GM19468 (cell line): ENCODE measurements at regions not wholly inside any gene's neighbourhood (a gene's known extent, or its start where the extent isn't known, plus 50 kb on each side); places are given as distances from the start of the nearest gene placed in this dataset.

Experiments
- ATAC-seq: cut with Tn5 transposase; IDR thresholded peaks from one replicate; pipeline ENCODE4 v1.9.1; 2021; ENCODE audit warnings: mild to moderate bottlenecking, moderate library complexity, moderate number of reproducible peaks; ENCODE audit not compliant: unreplicated experiment; ENCODE audit errors: extremely low read depth

DNA sequence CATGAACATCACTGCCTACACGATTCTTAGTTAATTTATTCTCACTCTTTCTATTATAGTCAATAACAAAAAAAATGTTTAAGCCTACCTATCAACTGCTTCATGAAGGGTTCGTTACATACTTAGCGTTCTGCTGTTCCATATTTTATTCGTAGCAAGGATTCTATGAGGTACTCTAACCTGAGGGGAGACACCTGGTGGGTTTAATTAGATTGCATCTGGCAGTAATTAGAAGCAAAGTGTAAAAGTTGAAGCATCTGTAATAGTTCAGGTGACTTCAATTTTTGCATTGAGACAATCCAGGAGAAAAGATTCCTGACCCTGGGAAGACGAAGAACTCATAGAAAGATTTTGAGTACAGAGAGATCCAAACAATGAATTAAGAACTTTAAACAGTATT lies 1655.8 kb upstream of the TENM3 start:
- no peak for ATAC-seq

DNA sequence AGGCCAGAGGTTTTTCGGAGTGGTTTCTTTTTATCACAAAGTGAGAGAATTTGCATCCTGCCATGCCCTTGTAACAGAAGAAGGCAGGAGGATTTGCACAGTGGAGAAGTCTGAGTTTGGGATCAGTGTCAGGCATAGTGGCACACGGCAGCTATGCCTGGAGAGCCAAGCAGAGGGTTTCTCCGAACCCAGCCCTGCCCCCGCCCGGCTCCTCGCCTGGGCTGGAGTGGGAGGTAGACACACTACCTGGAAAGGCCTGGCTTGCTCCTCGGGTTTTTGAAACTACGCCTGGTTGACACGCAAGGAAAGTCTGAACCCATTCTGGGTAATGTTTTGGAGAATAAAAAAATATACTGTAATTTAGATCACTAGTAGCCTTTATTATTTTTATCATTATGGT lies 1653.6 kb upstream of the TENM3 start:
- ATAC-seq: no peak

DNA sequence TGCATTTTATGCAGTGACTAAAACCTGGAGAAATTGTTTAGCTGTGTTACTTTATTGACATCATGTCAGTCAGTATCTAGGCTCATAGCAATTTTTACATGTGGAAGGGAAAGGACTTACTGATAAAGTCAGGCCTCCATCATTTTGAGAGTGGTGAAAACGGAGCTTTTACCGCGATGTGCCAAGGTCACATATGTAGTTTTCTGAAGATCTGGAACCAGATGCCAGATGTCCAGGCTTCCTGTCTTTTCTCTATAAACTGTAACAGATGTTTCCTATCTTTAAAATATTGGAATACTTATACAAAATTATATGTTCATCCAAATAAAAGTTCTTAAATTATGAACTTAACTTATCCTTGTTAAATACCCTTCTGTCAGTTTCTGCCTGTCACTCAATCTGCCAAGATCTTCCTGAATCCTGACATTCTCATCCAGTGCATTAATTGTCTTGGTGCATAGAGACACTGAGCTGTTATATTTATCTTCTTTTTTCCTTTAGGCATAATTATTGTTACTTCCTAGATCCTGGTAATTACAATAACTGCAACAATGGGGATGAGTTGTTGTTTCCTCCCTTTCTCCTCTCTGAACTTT lies 1646.2 kb upstream of the TENM3 start:
- no peak for ATAC-seq

DNA sequence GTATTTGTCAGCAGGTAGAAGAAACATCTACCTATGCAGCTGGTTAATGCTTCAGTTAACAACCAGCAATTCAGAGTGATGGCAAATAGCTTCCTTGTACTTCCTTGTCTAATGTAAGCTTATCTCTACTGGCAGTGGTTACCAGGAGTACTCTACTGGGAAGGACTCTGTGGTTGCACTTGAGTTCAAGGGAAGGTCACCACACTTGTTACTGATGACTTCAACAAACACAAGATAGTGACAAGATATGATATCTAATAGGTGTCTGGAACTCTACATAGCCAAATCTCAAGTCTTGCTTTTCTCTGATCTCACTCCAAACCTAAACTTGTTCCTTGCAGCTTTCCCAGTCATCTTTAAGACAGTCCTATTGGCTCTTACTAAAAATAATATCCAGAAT lies 1644.9 kb upstream of the TENM3 start:
- no peak for ATAC-seq

DNA sequence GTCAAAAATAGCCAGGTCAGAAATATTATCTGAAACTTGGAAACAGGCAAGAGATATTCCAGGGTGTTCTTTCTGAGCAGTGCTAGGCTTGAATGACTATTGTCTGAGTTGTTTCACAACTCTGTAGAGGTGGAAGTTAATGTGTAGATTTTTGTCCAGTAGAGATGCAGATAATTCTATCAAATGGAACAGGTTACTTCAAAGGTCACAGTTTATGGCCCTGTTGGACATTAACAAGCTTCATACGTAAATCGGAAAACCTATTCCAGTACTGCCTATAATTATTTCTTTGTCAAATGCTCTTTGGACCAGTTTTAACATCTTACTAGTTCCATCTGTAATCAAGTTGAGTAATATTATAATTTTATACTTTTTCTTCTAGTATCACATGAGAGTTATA lies 1639.4 kb upstream of the TENM3 start:
- no peak for ATAC-seq

DNA sequence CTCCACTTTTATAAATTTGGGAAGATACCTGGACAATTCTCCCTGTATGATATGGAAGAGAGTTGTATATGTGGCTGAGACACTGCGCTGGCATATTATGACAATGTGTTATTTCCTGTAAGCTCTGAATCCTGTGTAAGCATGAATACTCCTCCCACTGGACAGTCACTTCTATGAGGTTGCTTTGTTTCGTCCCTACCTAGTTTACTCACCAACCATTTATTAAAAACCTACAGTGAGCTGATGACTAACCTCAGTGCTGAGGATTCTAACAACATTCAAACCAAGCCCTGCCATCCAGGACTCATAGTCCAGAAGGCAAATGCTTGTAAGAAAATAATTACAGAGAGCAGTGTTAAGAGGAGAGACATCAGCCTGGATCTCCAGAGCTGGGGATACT lies 1632.9 kb upstream of the TENM3 start:
- no peak for ATAC-seq

DNA sequence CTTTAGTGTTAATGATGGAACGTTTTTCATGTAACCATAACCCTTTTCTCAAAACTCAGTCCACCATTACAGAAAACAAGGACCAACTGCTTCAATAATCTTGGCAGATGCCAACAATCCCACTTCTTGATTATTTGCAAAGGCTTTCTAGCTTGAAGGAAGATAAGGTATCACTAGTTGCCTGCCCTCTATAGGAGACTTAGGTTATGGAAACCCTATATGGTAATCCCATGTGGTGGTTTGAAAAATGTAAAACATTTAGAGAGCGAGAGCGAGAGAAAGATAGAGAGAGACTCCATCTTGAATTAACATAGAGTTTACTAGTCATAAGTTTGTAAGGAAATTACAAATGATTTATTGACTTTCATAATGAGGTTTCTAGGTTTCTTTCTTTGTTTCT lies 1627.5 kb upstream of the TENM3 start:
- no peak for ATAC-seq

DNA sequence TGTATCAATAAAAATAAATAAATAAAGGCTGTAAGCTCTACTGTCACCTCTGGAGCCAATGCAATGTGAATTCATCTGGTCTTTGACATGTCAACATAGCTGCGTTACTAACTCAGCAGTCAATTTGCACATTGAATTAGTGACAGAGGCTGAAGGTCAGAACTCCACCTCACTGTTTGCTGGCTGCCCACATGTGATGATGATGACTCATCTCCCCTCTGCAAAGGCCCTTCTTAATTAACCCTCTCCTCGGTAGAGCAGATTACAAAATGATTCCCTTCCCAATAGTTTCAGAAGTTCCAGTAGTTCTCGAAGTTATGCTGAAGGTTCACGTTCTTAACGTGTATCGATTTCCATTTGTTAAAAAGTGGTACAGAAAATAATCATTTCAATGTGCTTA lies 1626.0 kb upstream of the TENM3 start:
- no peak for ATAC-seq

DNA sequence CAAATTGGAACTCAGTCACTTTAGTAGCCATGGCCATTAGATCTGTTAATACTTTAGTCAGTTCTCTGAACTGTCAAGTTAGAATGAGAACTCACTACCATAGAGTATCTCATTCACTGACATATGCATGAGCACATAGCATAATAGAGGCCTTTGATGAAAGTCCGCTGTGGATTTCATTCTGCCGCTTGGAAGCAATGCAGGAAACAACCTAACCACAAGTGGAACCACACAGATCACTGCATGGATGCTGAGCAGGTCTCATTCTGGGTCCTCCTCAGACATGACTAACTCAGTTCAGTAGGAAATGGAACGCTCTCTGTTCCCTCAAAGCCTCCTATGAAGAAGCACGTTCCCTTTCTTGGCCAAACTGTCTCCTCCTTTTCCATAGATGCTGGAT lies 1624.8 kb upstream of the TENM3 start:
- ATAC-seq: no peak

DNA sequence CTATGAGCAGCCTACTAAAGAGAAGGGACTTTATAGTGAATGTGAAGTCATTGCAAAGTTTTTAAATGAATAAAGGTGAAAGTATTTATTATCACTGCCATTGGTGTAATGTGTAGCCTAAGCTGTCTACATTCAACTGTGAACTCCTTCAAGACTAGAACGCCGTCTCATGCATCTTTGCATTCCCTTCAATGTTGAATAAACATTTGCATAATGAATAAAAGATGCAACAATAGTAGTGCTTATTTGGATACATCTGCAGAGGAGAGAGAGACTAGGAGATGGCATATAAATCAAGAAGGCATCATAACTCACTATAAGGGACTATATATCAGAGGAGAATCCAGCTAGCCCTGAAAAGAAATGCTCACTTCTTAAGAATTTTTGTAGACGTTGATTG lies 1623.8 kb upstream of the TENM3 start:
- no peak for ATAC-seq

DNA sequence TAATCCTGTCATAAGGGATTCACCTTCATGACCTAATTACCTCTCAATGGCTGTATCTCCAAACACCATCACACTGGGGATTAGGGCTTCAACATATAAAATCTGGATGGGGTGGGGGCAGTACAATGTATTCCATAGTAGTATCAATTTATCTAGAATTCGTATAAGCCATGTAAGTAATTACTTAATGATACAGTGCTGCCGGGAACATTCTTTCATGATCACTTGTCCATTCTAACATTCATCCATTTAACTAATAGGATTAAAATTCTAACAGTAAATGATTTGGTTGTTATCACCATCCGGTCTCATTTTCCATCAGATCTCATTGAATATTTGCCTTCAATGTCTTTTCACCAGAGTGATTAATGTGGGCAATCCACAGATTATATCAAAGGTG lies 1620.9 kb upstream of the TENM3 start:
- no peak for ATAC-seq

DNA sequence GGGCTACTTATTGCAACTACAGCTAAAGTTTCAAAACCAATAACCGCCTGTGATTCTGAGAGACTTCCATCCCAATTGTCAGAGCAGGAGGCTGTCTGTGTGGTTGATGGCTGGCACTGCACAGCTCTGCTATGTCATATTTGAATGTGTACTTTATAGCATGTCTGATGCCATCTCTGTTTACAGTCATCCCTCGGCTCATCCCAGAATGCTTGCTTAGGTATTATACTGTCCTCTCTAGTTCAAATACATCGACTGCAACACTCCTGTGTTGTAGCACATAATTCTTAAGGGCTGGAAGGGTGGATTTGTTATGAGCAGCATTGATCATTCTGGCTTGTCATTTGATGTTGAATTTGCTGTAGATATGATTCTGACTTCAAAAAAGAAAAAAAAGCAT lies 1617.5 kb upstream of the TENM3 start:
- ATAC-seq: no peak

DNA sequence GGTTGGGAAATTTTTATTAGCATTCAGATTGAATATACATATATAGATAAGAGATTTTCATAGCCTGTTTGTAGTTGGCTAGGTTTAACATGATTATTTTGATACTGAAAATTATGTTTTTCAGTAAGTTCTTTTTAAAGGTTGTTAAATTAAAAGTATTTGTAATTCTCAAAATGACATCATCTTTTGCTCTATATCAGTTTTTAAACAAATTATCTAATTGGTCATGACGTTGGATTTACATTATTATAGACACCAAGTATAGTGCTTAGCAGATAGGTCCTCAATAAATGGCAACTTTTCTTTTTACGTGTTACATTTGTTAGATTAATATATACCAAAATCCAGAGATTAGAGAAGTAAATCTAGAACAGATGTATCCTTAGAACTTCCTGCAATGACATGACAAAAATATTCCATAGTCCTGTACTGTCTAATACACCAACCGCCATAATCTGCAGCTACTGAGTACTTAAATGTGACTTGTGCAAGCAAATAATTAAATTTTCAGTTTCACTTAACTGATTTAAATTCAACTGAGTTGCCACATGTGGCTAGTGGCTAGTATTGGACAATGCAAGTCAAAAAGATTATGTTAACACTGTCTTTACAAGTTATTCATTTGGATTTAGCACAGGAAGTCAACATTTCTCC lies 1613.1 kb upstream of the TENM3 start:
- no peak for ATAC-seq

DNA sequence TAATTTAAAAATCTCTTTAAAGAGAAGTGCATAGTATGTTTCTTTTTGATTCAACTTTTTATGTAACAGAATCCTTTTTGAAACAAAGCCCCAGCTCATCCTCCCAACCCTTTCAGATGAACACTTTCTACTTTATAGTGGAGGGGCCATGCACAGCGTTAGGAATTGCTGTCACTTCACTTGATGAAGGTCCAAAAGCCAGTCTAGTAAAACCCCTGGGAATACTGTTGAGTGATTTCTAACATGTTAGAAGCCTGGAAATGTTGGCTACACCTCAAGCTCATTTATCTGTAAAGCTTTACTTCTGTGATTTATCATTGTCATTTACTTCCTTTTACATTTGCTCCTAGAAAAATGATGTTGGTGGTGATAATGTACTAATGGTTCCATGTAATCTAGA lies 1608.9 kb upstream of the TENM3 start:
- ATAC-seq: no peak

DNA sequence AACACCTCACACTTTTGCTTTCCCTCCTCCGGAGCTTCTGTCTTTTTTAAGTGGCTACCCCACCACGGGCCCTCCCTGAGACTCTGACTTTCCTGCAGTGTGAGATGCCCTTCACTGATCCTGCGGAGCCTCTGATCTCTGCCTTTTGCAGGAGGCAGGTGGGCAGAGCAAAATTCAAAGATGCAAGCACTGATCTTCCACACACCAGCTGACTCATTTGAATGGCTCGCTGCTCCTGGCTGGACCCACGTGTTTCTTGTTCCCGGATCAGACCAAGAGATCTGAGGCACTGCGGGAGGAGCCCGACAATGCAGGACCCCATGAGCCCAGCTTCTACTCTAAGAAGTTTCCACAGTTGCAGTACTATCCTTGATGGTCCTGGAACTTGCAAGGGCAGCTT lies 1607.9 kb upstream of the TENM3 start:
- ATAC-seq: no peak

DNA sequence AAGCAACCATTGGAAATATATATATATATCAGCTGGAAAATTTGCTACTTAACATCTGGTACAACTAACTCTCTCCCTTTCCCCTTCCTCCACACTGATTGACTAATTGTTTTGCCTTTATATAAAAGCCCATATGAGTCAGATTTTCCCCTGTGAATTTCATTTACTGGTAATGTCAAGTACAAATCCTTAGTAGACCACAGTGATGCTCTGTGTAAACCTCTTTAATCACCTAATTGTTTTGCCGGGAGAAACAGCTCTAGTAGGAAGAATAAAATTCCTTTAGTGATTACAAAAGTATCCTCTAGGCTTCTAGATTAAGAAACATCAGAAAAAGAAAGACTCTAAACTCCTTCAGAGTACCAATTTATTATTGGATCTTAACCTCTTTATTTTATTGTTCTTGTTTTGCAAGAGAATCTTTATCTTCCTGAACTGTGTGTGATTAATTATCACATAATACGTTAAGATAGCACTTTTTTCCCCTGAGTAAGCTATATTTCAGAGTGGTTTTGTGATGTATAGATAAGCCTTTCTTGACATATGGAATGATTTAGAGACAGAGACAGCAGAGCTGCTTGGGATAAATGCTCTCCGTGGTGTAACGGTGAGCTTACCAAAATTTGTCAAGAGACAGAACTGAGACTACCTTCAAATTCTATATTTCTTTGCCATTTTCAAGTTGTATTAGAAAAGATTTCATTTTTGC lies 1606.4 kb upstream of the TENM3 start:
- no peak for ATAC-seq

DNA sequence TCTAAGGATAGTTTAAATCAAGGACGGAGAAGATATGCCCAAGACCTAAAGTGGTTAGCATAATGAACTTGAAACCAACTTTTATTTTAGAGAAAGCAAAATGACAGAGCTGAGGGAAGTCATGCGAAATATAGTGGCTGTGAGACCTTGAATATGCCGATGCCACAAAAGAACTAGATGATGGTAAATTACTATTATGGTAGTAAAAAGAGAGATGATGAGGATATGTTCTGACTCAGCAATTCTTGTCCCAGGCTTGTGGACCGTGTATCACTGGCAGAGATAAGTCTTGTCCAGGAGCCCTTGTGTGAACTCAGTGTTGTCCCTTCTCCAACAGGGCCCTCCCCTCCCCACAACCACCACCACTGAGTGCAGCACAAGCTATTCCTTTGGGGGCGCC lies 1605.6 kb upstream of the TENM3 start:
- ATAC-seq: no peak

DNA sequence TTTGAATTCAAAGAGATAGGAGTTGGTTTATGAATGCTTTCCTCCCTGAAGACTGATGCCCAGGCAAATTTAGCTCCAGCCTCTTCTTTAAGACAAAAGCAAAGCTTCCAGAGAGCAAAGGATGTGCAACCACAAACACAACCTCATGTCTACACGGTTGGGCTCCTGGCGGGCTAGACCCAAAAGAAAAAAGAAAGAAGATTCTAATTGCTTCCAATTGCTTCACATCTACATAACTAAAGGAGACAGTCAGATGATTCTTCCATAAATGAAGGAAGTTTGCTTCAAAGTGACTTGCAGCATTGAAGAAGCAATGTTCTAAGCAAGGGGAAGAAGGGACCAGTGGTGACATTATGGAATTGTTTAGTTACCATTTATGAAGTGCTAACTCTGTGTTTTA lies 1603.0 kb upstream of the TENM3 start:
- no peak for ATAC-seq

DNA sequence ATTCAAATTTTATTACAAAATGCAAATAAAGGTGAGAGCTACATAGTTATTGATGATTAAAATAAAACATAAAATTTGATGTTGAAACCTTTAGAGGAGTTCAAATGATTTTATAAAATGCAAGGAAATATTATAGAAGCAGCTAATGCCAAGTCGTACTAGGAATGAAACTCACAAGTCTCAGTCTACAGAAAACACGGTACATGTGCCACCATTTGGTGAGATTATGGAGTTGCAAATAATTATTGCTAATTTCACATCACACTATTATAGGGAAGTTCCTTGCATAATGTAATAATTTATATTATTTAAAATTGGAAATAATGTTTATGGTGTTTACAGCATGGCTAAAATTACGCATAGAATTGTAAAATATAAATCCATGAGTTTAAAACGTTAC lies 1601.7 kb upstream of the TENM3 start:
- ATAC-seq: no peak

DNA sequence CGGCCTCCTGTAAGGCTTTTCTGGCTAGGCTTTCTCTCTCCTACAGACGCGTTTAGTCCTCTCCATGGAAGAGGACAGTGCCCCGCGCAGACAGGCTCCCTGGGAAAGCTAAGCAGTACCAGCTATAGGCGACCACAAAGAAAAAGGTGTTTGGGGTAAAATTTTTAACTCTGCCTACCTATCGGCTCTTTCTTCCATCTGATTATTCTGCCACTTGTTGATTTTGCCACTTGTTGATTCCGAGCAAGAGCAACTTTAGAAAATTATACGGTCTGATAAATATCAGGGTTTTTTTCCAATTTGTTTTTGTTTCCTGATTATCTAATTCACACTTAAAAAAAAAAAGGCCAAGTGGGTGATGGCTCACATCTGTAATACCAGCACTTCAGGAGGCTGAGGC lies 1600.5 kb upstream of the TENM3 start:
- no peak for ATAC-seq

DNA sequence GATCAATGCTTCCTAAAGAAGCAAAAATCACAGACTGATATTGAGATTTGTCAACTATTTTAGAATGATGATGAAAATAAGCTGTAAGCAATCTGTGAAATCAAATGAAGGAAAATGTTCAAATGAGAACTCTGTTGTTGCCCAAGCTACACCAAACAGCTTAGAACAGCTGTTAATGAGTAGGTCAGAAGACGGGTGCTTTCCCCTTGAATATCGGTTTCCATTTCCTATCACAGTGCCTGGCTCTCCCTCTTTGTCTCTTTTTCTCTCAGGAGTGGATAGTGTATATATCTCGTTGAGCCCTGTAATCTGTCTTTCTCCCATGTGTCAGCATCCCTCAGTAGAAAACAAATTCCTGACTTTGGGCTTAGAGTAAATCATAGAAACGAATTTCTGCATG lies 1592.9 kb upstream of the TENM3 start:
- peak; percentile 28 for ATAC-seq

DNA sequence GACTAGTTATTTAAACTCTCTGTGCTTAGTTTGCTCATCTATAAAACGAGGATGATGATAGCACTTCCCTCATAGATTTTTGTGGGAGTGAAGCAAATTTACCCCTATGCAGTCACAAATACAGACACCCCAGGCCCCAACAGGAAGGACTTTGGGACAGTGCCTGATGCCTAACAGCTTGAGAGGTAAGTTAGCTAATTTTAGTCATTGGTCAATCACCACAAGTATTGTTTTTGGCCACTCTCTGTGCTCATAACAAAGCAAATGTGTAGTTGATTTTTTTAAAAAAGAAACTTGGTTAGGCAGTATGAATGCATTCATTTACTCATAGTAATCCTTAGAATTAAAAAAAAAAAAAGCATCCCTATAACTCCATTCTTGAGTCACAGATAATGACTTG lies 1590.7 kb upstream of the TENM3 start:
- ATAC-seq: no peak
